ENCODE measurements at regions not wholly inside any gene's neighbourhood (a gene's known extent, or its start where the extent isn't known, plus 50 kb on each side); places are given as distances from the start of the nearest gene placed in this dataset.

DNA sequence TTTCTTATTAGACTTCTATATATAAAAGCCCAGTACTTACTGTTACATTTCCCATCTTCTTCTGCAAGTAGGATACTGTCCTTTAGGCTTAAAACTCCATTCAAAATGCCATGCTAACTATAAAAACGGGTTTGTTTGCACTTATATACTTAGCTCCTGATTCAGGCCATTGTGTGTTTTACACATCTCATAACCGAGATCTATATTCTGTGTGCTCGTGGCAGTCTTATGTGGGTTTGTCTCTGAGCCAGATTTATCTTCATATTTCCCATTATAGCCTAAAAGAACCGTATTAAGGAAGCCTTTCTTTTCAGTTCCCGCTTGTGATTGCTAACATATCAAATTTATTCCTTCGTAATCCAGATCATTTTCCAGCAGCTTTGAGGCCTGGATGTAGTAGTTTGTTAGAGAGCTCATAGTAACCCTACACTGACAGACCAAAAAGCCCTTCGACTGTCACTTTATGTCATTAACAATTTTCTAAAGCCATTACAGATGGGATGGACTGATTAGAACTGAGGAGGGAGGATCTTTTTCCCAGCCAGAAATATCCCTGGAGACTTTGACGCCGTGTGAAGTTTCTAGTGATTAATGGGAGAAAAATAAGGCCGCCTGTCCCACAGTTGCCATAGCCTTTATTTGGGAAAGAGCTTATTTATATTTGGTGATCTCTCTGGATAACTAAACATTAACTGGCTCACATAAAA, 508.5 kb downstream of the FOXG1 start:
- H3K27ac ChIP-seq = no peak overlapping the region

DNA sequence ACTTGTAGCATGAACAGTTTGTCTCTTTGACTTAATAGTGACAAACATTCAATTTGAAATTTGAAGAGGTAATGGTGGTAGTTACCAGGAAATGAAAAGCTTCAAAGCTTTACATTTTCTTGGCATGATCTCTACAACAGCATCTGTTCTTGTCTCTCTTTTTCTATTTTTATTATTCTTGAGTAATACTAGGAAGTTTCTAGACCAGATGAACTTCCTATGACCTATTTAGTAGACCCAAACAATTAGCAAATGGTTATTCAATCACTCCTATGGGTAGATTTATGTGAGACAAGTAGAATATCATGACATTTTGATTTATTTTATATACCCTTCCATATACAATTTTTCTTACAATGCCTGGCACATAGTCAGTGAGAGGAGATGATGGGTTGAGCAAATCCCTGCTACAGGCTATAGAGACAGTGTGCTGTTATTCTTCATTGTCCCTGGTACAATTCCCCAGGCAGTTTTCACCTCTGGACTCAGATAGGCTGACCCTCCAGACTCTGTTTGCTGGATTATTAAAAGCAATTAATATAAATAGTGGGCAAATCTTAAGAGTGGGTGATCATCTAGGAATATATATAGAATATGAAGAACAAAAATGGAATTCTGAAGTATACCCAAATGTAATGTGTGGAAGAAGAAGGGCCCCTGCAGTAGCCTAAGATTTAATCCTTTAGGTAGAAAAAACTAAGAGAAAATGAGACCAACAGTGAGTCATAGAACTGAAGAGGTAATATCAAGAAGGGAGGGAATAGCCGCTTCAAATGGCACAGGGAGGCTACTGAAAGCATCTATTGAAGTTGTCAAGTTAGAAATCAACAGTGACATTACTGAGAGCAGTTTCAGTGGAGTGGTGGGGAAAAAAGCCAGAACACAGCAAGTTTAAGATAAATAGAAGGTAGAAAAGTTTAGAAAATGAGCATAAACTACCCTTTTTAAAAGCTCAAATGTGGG, 512.0 kb downstream of the FOXG1 start:
- no peaks in the 10 kb centered on the region for H3K36me3 ChIP-seq
- DNase-seq (ENCODE audit: low read depth in 1 of 2, low spot score in 2 of 2) = no peak
- no peak overlapping the region for H3K4me3 ChIP-seq

More for the DNA sequence above, 508.5 kb downstream of the FOXG1 start:
- no peaks in the 10 kb centered on the region for H3K4me1 ChIP-seq (replicated peaks)
- H3K27me3 ChIP-seq (replicated peaks) = no peaks in the 10 kb centered on the region
- H3K36me3 ChIP-seq = no peaks in the 10 kb centered on the region
- H3K4me3 ChIP-seq = no peak overlapping the region
- H3K9me3 ChIP-seq (replicated peaks) = no peaks in the 10 kb centered on the region
- DNase-seq (ENCODE audit: low read depth in 1 of 2, low spot score in 2 of 2) = no peak

DNA sequence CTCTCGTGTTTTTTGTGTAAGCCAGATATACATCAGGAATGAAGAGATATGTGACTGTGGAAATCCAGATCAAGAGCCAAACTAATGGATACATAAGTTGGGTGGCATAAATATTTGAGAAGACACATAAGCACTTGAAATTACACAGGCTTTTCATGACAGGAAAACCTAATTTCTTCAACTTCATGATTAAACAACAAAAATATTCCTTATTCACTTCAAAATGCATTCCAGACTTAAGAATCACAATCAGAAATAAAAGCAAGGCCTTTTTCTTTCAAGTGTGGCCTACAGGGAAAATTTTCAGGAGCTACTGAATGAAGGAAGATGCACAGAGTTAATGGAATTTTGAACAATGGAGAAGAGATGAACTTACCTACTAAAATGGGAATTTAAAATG, 515.6 kb downstream of the FOXG1 start:
- H3K27me3 ChIP-seq (replicated peaks) = no peaks in the 10 kb centered on the region
- peak overlapping the region; percentile 59 for H3K27ac ChIP-seq
- no peak overlapping the region for H3K4me3 ChIP-seq
- peaks cover 14% of the 10 kb centered on the region for H3K4me1 ChIP-seq (replicated peaks)
- no peaks in the 10 kb centered on the region for H3K36me3 ChIP-seq
- H3K9me3 ChIP-seq (replicated peaks) = no peaks in the 10 kb centered on the region
- peak in 1 of 2 experiments; percentile 36 for DNase-seq (ENCODE audit: low read depth in 1 of 2, low spot score in 2 of 2)

More for the DNA sequence above, 512.0 kb downstream of the FOXG1 start:
- peaks cover 14% of the 10 kb centered on the region for H3K4me1 ChIP-seq (replicated peaks)
- no peak overlapping the region for H3K27ac ChIP-seq
- no peaks in the 10 kb centered on the region for H3K9me3 ChIP-seq (replicated peaks)
- H3K27me3 ChIP-seq (replicated peaks) = no peaks in the 10 kb centered on the region

GRCh38 chr14:29290441-29290840, 523.9 kb downstream of the FOXG1 start:
- no peaks in the 10 kb centered on the region for H3K4me1 ChIP-seq (replicated peaks)
- no peaks in the 10 kb centered on the region for H3K9me3 ChIP-seq (replicated peaks)
- no peak overlapping the region for H3K4me3 ChIP-seq
- no peak for DNase-seq (ENCODE audit: low read depth in 1 of 2, low spot score in 2 of 2)
- no peak overlapping the region for H3K27ac ChIP-seq
- no peaks in the 10 kb centered on the region for H3K27me3 ChIP-seq (replicated peaks)
- H3K36me3 ChIP-seq = no peaks in the 10 kb centered on the region

GRCh38 chr14:29299372-29299771, 532.8 kb downstream of the FOXG1 start:
- Histone ChIP-seq H3K9me3 (replicated peaks) (no peaks in the 10 kb centered on the region), H3K27ac (no peak overlapping the region), H3K27me3 (replicated peaks) (no peaks in the 10 kb centered on the region), H3K4me3 (no peak overlapping the region), H3K36me3 (no peaks in the 10 kb centered on the region), H3K4me1 (replicated peaks) (no peaks in the 10 kb centered on the region)
- DNase-seq (ENCODE audit: low read depth in 1 of 2, low spot score in 2 of 2) = no peak

GRCh38 chr14:29301571-29301970, 535.0 kb downstream of the FOXG1 start:
- Histone ChIP-seq H3K4me3 (no peak overlapping the region), H3K27me3 (replicated peaks) (no peaks in the 10 kb centered on the region), H3K27ac (no peak overlapping the region), H3K36me3 (no peaks in the 10 kb centered on the region), H3K9me3 (replicated peaks) (no peaks in the 10 kb centered on the region), H3K4me1 (replicated peaks) (no peaks in the 10 kb centered on the region)
- DNase-seq (ENCODE audit: low read depth in 1 of 2, low spot score in 2 of 2) = no peak

DNA sequence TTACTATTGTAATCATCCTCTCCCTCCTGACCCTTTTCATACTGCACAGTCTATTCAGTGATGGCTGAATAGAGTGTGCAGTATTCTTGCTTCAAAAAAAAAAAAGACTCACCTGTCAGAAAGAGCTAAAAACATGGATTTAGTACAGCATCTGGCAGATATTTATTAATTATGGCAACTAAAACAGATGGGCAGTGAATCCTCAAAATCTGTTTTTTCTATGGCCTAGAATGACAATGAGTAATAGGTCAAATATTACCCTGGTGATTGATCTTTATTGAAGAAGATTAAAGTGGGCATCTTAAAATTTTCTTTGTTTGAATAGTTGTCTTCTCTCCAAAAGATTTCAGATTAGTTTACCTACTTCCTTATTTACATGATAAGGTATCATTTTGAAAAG, 543.6 kb downstream of the FOXG1 start:
- no peak overlapping the region for H3K4me3 ChIP-seq
- no peaks in the 10 kb centered on the region for H3K9me3 ChIP-seq (replicated peaks)
- no peaks in the 10 kb centered on the region for H3K27me3 ChIP-seq (replicated peaks)
- DNase-seq (ENCODE audit: low read depth in 1 of 2, low spot score in 2 of 2) = no peak
- peaks cover 9% of the 10 kb centered on the region for H3K4me1 ChIP-seq (replicated peaks)
- no peak overlapping the region for H3K27ac ChIP-seq
- no peaks in the 10 kb centered on the region for H3K36me3 ChIP-seq

DNA sequence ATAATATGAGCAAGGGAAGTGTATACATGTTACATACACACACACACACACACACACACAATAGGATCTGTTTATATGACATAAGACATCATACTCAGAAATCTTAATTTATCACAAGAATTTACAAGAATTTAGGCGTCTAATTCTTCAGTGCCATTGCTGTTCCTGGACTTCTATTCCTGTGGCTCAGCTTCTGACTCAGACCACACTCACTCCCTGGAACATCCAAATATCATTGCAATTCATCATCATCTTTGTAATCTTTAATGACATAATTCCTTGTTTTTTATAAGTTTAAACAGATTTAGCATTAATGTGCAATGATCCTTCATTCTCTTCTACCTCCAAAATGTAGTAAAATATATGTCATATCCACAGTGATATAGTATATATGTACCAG, 544.2 kb downstream of the FOXG1 start:
- H3K9me3 ChIP-seq (replicated peaks) = no peaks in the 10 kb centered on the region
- peak in 1 of 2 experiments; percentile 18 for DNase-seq (ENCODE audit: low read depth in 1 of 2, low spot score in 2 of 2)
- H3K36me3 ChIP-seq = no peaks in the 10 kb centered on the region
- H3K4me3 ChIP-seq = no peak overlapping the region
- H3K27me3 ChIP-seq (replicated peaks) = no peaks in the 10 kb centered on the region
- H3K27ac ChIP-seq = 0 out of 2 replicates have a peak overlapping the region, but pooled peaks have one; percentile 11
- peaks cover 9% of the 10 kb centered on the region for H3K4me1 ChIP-seq (replicated peaks)

DNA sequence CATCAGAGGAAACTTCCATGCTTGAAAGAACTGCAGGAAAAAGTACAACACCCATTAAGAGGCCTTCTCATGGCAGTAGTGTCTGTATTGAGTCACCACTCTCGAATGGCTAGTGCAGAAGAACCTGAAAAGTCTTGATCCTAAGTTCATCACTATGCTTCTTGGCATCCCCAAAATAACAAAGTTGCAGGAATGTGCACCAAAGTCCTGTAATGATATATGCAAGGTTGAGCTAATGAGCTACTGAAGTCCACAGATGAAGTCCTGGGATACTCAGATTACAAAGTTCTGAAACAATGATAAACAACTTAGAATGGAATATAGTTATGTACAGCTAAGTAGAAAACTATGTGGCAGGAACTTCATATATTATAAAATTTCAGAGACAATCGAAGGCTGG, 545.4 kb downstream of the FOXG1 start:
- DNase-seq (ENCODE audit: low read depth in 1 of 2, low spot score in 2 of 2) = no peak
- no peaks in the 10 kb centered on the region for H3K9me3 ChIP-seq (replicated peaks)
- no peak overlapping the region for H3K27ac ChIP-seq

DNA sequence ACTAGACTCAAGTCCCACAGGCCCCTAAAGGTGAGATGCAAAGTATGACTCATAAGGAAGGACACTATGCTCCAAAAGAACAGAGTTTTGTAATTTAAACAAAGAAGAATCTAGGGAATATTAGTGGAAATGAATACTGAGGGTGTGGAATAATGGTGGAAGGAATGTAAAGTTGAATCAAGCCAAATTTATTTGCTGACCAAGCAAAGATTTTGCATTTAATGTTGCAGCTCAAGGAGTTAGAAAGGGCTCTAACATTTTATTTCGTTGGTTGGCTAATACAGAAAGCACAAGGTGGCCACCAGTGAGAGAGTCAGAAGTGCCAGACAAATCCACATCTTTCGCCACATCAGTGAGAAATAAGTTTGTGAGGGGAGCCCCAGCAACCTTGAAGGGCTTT, 550.3 kb downstream of the FOXG1 start:
- H3K4me1 ChIP-seq (replicated peaks) = peaks cover 9% of the 10 kb centered on the region
- no peaks in the 10 kb centered on the region for H3K36me3 ChIP-seq
- DNase-seq (ENCODE audit: low read depth in 1 of 2, low spot score in 2 of 2) = no peak
- H3K27ac ChIP-seq = no peak overlapping the region
- H3K9me3 ChIP-seq (replicated peaks) = no peaks in the 10 kb centered on the region
- no peak overlapping the region for H3K4me3 ChIP-seq
- H3K27me3 ChIP-seq (replicated peaks) = no peaks in the 10 kb centered on the region

More for the DNA sequence above, 545.4 kb downstream of the FOXG1 start:
- H3K4me3 ChIP-seq = no peak overlapping the region
- no peaks in the 10 kb centered on the region for H3K36me3 ChIP-seq
- no peaks in the 10 kb centered on the region for H3K27me3 ChIP-seq (replicated peaks)
- H3K4me1 ChIP-seq (replicated peaks) = peaks cover 9% of the 10 kb centered on the region

GRCh38 chr14:29317423-29317822, 550.8 kb downstream of the FOXG1 start:
- Histone ChIP-seq H3K27me3 (replicated peaks) (no peaks in the 10 kb centered on the region), H3K4me1 (replicated peaks) (peaks cover 9% of the 10 kb centered on the region), H3K36me3 (no peaks in the 10 kb centered on the region), H3K4me3 (no peak overlapping the region), H3K9me3 (replicated peaks) (no peaks in the 10 kb centered on the region), H3K27ac (no peak overlapping the region)
- DNase-seq (ENCODE audit: low read depth in 1 of 2, low spot score in 2 of 2) = no peak

DNA sequence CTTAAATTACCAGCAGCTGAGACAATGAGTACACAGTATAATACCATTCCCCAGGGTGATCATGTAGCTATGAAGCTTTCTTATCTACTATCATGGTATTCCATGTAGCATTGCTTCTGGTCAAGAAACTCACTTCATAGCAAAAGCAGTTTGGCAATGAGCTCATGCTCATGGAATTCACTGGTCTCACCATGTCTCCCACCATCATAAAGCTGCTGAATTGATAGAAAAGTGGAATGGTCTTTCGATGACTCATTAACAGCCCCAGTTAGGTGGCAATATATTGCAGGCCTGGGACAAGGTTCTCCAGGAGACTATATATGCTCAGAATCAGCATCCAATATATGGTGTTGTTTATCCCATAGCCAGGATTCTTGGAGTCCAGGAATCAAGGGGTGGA, 553.7 kb downstream of the FOXG1 start:
- Histone ChIP-seq H3K36me3 (no peaks in the 10 kb centered on the region), H3K27me3 (replicated peaks) (no peaks in the 10 kb centered on the region), H3K4me1 (replicated peaks) (peaks cover 9% of the 10 kb centered on the region), H3K9me3 (replicated peaks) (no peaks in the 10 kb centered on the region), H3K4me3 (no peak overlapping the region), H3K27ac (peak overlapping the region; percentile 42)
- DNase-seq (ENCODE audit: low read depth in 1 of 2, low spot score in 2 of 2) = peak in 1 of 2 experiments; percentile 7

- Histone ChIP-seq H3K27ac (no peak overlapping the region), H3K36me3 (no peaks in the 10 kb centered on the region), H3K4me3 (no peak overlapping the region), H3K9me3 (replicated peaks) (no peaks in the 10 kb centered on the region), H3K4me1 (replicated peaks) (peaks cover 9% of the 10 kb centered on the region), H3K27me3 (replicated peaks) (no peaks in the 10 kb centered on the region)
- no peak for DNase-seq (ENCODE audit: low read depth in 1 of 2, low spot score in 2 of 2)
These were observed 555.1 kb downstream of the FOXG1 start for GRCh38 chr14:29321646-29322045.
